ENCODE measurements at regions not wholly inside any gene's neighbourhood (a gene's known extent, or its start where the extent isn't known, plus 50 kb on each side); places are given as distances from the start of the nearest gene placed in this dataset.

GRCh38 chr6:40791004-40791403 lies 203.8 kb upstream of the LRFN2 start:
- no peak for DNase-seq

DNA sequence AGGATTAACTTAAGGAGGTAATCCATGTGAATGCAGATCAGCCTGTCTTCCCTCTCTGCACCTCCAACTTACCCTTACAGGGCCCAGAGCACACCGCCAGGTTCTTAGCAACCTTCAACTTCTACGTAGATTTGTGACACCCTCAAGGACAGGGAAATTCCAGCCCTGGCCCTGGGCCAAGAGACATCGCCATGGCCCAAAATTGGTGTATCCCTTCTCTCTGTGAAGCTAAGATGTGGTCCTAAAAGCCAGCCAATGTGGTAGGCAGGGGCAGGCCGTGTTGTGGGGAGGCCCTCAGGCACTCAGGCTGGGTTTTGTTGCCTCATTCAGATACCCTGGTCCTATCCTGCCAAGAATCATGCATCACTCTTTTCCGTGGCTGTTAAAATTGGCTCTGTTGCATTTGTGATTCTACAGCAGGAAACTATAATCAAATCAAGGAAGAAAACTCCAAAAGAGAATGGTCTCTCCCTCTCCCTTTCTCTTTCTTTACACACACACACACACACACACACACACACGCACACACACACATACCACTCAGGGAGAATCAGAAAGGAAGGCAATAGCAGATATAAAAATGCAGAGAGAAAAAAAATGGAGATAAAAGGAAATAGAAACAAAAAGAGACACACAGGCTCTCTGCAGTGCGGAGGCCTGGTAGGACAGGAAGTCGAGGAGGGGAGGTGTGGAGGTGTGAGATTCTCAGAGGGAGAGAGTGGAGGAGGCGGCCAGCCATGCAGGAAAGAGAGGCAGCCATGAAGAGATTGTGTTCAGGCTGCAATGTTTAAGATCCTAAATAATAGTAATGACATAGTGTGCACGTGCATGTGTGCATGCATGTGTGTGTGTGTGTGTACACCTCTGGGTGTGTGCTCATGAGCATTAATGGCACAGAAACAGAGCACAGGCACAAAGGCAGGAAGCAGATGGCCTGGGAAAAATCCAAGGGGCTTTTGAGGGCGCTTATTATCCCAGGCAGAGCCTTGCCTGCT lies 201.8 kb upstream of the LRFN2 start:
- DNase-seq: no peak

- no peak for DNase-seq
Observed at GRCh38 chr6:40782355-40782754, 195.2 kb upstream of the LRFN2 start.

- DNase-seq: no peak
Observed at GRCh38 chr6:40780637-40781036, 193.5 kb upstream of the LRFN2 start.

DNA sequence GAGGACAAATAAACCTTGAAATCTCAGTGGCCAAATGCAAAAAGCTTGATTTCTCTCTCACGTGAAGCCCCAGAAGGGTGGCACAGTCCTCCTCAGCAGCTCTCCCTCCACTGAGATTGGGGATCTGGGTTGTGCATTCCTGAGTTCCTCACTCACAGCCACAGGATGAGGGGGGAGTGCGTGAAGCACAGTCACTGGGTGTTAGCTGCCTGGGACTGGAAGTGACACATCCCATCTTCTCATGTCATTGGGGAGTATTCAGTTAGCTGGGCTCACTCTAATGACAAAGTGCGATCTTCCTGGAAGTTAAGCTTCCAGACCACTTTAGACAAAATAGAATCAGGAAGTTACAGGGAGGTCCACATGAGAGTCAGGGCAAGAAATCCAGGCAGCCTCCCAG lies 192.2 kb upstream of the LRFN2 start:
- DNase-seq: no peak

GRCh38 chr6:40778918-40779317 lies 191.8 kb upstream of the LRFN2 start:
- DNase-seq: no peak

GRCh38 chr6:40778196-40778595 lies 191.0 kb upstream of the LRFN2 start:
- no peak for DNase-seq

DNA sequence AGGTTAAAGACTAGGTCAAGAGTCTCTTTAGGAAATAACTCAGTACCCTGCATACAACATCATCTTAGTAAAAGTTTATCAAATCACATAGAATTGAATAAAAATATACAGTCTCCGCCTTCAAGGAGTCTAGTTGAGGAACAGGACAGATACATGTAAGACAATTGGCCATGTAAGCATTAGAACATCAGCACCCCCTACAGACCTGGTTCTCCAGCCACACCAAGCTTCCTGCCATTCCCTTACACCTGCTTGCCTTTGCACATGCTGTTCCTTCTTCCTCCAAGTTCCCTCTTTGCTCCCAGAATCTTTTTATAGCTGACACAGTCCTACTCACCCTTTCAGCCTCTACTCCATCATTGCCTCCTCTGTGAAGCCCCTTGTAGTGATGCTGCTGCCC lies 187.8 kb upstream of the LRFN2 start:
- no peak for DNase-seq

GRCh38 chr6:40770794-40771193 lies 183.6 kb upstream of the LRFN2 start:
- DNase-seq: no peak

DNA sequence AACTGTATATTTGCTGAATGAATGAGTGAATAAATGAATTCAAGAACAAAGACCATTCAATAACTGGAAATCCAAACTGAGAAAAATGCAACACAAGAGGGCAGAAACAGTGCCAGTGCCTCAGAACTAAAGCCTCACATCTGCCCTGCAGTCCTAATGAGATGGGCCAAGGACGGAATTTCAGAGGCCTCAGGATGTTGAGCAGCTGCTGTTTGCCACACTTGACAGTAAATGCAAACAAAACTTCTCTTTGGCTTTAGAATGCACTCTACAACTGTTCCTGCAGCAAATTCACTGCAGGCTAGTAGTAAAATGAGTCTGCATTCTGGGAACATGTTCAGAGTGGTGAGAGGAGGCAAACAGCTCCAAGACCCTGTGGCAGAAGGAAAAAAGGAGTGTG lies 177.6 kb upstream of the LRFN2 start:
- no peak for DNase-seq

DNA sequence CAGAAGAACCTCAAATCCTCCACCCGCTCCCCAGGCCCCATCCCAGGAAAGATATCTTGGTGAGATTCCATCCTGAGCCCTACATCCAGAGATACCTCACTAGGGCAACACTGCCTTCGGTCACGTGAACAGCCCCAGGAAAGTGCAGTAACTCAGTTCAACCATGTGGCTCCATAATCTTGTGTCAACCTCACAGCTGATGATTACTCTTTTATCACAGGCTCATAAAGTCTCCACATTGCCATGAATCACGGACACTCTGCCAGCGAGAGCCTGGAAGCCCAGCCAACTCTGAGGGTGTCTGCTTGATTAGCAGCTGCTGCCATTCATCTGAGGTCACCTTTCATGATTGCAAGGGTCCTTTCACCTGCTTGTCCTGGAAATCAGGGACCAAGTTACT lies 175.8 kb upstream of the LRFN2 start:
- DNase-seq: no peak

DNA sequence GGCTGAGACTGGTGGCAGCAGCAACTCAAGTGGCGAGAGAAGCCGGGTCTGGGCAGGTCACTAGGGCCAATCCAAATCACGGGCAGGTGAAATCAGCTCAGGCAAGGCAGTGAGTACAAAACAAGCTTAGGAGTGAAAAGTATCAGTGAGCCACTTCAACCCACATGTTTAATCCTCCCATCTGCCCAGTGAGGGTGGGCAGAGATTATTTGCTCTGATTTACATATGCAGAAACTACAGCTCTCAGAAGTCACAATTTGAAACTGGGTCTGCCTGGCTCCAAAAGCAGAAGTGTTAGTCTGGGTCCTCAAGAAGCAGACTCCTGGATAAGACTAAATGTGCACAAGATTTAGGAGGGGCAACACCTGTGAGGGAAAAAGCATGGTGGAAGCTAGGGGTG lies 173.7 kb upstream of the LRFN2 start:
- DNase-seq: no peak

DNA sequence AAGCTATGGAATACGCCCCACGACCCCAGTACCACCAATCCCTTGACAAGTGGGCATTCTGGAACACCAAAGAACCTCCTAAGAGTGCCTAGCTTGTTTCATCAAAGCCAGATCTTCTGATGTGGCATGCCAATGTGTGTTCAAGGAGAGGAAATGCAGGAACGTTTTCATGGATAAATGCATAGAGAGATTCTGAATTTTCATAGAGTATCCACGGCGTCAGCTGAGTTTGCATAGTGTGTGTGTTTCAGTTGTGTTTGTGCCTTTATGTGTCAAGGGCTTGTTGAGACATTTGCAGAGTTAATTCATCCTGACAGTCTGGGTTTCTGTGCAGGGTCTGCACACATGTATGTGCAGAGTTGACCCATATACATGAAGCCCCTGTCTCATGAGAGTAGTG lies 172.7 kb upstream of the LRFN2 start:
- DNase-seq: no peak

GRCh38 chr6:40759264-40759663 lies 172.1 kb upstream of the LRFN2 start:
- DNase-seq: no peak

DNA sequence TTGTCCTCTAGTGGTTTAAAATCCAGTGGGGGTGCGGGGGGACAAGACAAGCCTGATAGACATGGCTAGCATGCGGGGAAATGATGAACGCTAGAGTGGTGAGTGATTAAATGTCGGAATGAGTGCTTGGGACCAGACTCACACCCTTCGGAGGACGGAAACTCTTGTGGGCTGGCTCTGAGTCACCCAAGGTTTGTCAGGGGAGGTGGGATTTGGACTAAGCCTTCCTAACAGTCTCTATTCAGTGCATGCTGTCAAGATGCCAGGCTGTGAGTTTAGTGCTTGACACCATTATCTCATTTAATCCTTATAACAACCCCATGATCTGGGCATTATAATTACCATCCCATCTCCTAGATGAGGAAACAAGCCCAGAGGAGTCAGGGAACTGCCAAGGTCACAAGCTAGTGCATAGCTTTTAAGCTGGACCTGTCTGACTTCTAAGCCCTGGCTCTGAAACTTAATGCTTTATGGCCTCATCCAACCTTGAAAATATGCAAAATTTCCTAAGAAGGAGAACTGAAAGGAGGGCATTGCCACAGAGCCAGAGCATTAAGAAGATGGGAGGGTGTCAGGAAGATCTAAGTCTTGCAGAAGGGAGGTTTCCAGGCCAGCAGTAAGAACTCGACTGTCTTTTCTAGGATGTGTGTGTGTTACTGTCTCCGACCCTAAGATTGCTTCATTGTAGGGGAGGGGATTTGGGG lies 168.7 kb upstream of the LRFN2 start:
- DNase-seq: no peak

GRCh38 chr6:40755046-40755681 lies 168.0 kb upstream of the LRFN2 start:
- no peak for DNase-seq

GRCh38 chr6:40754461-40755045 lies 167.4 kb upstream of the LRFN2 start:
- DNase-seq: no peak

DNA sequence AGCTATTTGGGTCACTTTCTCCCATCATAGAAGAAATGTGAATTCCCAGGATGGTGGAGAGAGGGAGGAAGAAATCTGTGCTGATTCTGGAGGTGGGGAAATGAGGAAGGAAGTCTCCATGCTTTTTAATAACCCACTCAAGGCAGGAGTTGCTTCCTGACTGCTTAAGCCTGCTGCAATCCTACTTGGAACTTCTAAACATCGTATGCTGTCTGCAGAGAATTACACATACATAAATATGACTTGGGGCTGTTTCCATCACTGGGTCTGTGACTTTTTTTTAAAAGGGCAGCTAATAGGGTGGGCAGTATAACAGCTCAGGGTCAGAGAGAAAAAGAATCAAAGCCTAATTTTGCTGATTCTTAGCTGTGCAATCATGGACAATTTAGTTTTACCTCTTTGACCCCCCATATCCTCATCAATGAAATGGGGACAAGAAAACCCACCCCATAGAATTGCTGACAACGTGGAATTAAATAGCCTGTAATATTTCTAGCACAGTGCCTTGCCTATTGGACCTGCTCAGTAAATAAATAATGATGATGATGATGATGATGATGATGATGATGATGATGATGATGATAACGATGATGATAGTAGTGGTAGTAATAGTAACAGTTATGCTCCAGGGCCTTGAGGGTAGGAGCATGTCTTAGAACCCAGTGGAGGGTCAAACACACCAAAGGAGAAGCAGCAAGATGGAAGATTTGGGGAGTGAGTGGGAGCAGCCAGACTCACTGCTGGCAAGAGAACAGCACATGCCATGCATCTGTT lies 166.7 kb upstream of the LRFN2 start:
- DNase-seq: no peak

DNA sequence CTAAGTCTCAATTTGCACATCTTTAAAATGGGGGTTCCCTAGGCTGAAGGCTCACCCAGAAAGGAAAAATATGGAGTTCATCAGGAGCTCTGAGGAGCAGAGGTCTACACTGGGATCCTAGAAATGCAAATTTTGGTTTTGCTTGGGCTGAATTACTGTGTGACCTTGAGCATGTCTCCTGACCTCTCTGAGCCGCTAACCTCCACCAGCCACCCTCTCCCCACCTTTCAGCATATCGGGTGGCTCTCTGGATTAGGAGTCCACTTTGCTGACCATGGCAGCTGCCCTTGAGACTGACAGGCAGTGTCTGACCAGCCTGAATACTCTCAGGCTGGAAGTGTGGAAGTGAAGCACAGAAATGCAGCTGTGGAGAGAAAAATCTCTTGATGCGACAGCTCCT lies 165.9 kb upstream of the LRFN2 start:
- no peak for DNase-seq

- no peak for DNase-seq
Observed at GRCh38 chr6:40744835-40745234, 157.7 kb upstream of the LRFN2 start.

- DNase-seq: no peak
Observed at GRCh38 chr6:40743690-40744446, 156.7 kb upstream of the LRFN2 start.

- no peak for DNase-seq
Observed at GRCh38 chr6:40743226-40743625, 156.1 kb upstream of the LRFN2 start.

All from activated CD4-positive, CD25-positive, alpha-beta regulatory T cell treated with anti-CD3 and anti-CD28 coated beads, Interleukin-2, amount 50 U/mL, for 72 hours (primary cell).